ACC112 (cell line): ENCODE measurements at regions not wholly inside any gene's neighbourhood (a gene's known extent, or its start where the extent isn't known, plus 50 kb on each side); places are given as distances from the start of the nearest gene placed in this dataset.
"Not testable (repeated sequence)": the region's sequence is repeated elsewhere in the genome, so short reads cannot be mapped to it uniquely, and the experiment has no call there.

ENCODE experiments used
- H2AFZ ChIP-seq: fragments of 200-600 bp; sonication (generic); one replicate; pipeline ENCODE4 v1.6.0; 2017; ENCODE audit warnings: antibody characterized with exemption, low read length; ENCODE audit not compliant: unreplicated experiment
- H3K27ac ChIP-seq: fragments of 200-600 bp; sonication (generic); 2 replicates; pipeline ENCODE4 v1.5.1; 2014; ENCODE audit warnings: low read depth, mild to moderate bottlenecking, antibody characterized with exemption, low read length, moderate library complexity
- H3K27me3 ChIP-seq: fragments of 200-600 bp; sonication (generic); 2 replicates; pipeline ENCODE4 v1.6.1; 2014; ENCODE audit warnings: mild to moderate bottlenecking, antibody characterized with exemption, low read length, moderate library complexity, mixed read lengths; ENCODE audit not compliant: insufficient read depth
- H3K36me3 ChIP-seq: fragments of 200-600 bp; sonication (generic); 2 replicates; pipeline ENCODE4 v1.6.1; 2016; ENCODE audit warnings: mild to moderate bottlenecking, antibody characterized with exemption, low read length, moderate library complexity, mixed read lengths; ENCODE audit not compliant: insufficient read depth
- H3K4me1 ChIP-seq: fragments of 200-600 bp; sonication (generic); one replicate; pipeline ENCODE4 v1.6.1; 2016; ENCODE audit warnings: low read length, mixed read lengths; ENCODE audit not compliant: insufficient read depth, unreplicated experiment, control insufficient read depth
- H3K4me3 ChIP-seq: fragments of 200-600 bp; sonication (generic); 2 replicates; pipeline ENCODE4 v1.5.1; 2014; ENCODE audit warnings: mild to moderate bottlenecking, low read depth, low read length
- H3K79me2 ChIP-seq: fragments of 200-600 bp; sonication (generic); one replicate; pipeline ENCODE4 v1.6.0; 2016; ENCODE audit warnings: low read length; ENCODE audit not compliant: control insufficient read depth, unreplicated experiment, insufficient read depth

DNA sequence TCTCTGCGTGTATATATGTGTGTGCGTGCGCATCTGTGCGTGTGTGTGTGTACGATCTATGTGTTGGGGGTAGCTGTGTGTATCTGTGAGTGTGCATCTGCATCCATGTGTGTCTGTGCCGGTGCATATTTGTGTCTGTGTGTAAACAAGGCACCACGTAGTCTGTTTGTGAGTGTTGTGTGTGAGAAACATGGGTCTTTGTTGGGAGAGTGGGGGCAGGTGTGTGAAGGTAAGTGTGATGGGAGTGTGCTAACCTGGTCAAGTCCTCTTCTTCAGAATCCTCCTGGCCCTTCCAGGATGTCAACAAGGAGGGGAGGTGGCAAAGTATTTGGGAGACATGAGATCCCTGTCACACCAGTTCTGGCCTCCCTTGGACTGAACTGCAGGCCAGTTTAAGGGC, 87.2 kb downstream of the HIF1AN start:
- peaks cover 93% of the 10 kb centered on the region for H3K27me3 ChIP-seq

DNA sequence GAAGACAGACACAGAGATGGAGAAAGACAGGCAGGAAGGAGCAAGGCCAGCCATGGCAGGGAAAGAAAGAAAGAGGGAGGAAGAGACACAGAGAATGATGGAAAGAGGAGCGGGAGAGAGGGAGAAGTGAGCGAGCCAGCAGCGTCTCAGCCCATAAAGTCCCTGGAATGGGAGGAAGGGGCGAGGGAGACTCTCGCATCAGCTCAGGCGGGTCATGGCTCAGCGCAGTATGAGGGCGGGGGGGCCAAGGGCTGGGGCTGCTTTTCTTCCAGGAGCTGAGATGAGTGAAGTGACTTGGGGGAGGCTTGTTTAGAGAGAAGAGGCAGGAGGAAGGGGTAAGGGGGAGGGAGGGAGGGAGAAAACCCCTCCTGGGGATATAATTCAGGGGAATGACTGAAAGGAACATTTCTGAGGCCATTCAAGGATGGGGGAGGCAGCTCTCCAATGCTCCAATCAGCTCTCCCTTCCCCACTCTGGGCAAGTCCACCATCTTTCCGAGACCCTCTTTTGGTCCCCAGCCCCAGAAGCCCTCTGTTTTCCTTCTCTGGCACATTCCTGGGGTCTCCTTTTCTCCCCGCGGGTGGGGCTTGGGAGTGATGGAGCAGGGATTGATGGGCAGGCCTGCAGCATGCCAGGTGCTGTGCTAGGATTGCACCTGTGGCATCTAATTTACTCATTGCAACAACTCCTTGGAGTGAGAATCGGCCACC, 87.9 kb downstream of the HIF1AN start:
- Histone ChIP-seq H3K79me2 (no peaks in the 10 kb centered on the region), H3K27ac (no peak overlapping the region), H2AFZ (no peak overlapping the region), H3K36me3 (no peaks in the 10 kb centered on the region), H3K27me3 (peaks cover 92% of the 10 kb centered on the region), H3K4me1 (no peaks in the 10 kb centered on the region), H3K4me3 (no peak overlapping the region)

More for the DNA sequence above, 87.2 kb downstream of the HIF1AN start:
- H3K4me3 ChIP-seq = no peak overlapping the region
- no peak overlapping the region for H3K27ac ChIP-seq
- H3K36me3 ChIP-seq = no peaks in the 10 kb centered on the region
- no peak overlapping the region for H2AFZ ChIP-seq
- H3K79me2 ChIP-seq = no peaks in the 10 kb centered on the region
- no peaks in the 10 kb centered on the region for H3K4me1 ChIP-seq

DNA sequence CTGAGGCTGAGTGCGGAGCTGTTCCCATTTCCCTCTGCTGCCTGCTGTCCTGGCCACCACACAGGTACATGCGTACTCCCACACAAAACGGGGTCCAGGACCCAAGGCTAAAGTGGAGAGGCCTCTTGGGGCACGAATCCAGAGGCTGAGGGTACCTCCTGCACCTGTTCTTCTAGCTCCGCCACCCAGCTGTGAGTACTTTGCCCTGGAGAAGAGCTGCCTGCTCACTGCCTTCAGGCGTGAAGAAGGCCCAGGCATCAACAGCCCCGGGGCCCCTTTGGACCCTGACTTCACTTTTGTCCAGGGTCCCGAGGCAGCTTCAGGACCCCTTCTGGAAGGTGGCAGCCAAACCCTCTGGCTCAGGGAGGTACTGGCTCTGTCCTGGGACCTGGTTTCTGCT, 88.6 kb downstream of the HIF1AN start:
- Histone ChIP-seq H3K36me3 (no peaks in the 10 kb centered on the region), H3K79me2 (no peaks in the 10 kb centered on the region), H3K27me3 (peaks cover 89% of the 10 kb centered on the region)

DNA sequence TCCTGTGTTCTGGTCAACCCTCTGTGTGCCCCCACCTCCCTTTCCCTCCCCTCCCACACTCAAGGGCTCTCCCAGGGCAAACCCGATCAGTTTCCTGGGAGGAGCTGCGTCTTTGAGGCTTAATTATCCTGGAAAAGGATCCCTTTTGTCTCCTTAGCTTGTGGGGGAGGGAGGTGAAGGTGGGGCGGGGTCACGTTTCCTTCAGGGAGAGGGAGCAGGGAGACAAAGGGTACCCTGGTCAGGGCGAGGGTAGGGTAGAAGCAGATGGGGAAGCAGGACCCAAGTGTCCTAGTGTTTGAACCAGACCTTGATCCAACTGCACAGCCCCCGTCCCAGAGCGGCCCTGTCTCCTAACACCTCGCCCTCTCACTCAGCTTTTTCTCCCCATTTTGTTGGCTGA, 90.1 kb downstream of the HIF1AN start:
- Histone ChIP-seq H3K4me1 (no peaks in the 10 kb centered on the region), H3K27ac (no peak overlapping the region), H2AFZ (no peak overlapping the region), H3K4me3 (no peak overlapping the region), H3K36me3 (no peaks in the 10 kb centered on the region), H3K79me2 (no peaks in the 10 kb centered on the region), H3K27me3 (peaks cover 82% of the 10 kb centered on the region)

More for the DNA sequence above, 88.6 kb downstream of the HIF1AN start:
- H3K27ac ChIP-seq = no peak overlapping the region
- H3K4me3 ChIP-seq = no peak overlapping the region
- H3K4me1 ChIP-seq = no peaks in the 10 kb centered on the region
- no peak overlapping the region for H2AFZ ChIP-seq

DNA sequence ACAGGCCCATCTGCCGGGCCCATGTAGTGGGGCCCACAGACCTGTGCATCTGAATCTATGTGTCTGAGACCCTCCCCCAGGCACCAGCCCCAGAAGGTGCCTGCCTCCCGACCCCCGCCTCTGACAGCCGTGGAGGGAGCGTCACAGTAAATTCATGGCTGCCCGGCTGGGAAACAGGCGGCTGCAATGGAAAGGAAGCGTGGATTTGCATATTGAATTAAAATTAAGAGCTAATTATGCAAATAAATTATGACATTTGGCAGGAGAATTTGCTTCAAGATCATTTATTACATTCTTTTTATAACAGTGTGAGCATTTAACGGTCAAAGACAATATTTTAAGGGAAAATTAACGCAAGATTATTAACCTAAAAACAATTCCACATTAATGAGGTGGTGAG, 92.3 kb downstream of the HIF1AN start:
- H3K4me1 ChIP-seq = no peaks in the 10 kb centered on the region
- H3K79me2 ChIP-seq = no peaks in the 10 kb centered on the region
- H3K36me3 ChIP-seq = no peaks in the 10 kb centered on the region
- H2AFZ ChIP-seq = no peak overlapping the region
- H3K27me3 ChIP-seq = peaks cover 77% of the 10 kb centered on the region
- no peak overlapping the region for H3K27ac ChIP-seq
- no peak overlapping the region for H3K4me3 ChIP-seq

DNA sequence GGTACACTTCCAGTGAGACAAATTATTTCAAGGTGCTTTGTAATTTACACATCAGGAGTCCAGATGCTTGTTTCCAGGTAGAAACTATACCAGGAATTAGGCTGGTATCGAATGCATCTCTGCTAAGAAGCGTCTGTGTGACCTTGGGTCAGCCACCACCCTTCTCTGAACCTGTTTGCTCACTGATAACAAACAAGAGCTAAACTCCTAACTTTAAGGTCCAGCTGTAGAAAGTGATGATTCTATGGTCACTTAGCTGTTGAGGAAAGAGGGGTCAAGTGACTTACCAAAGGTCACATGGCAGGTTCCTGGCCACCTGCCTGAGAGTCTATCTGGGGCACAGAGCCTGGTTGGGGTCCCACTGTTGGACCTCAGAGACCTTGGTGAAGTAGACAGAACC, 95.4 kb downstream of the HIF1AN start:
- H3K27ac ChIP-seq = no peak overlapping the region
- peaks cover 59% of the 10 kb centered on the region for H3K27me3 ChIP-seq
- H3K4me1 ChIP-seq = no peaks in the 10 kb centered on the region

DNA sequence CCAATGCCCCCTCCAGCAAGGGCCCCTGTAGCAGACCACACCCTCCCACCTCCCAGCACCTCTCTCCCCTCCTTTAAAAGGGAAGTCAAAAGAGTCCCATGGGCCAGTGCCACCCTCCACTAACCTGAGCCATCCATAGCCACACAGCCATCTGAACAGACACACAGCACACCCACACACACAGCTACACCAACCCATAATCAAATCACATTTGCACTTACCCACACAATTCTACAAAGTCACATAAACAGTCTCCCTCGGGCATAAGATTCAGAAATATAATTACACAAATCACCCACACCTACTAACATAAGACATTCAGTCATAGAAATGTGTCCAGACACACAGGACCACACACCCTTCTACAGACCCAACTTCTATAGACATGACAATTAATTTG, 96.3 kb downstream of the HIF1AN start:
- no peaks in the 10 kb centered on the region for H3K79me2 ChIP-seq
- H3K27me3 ChIP-seq = peaks cover 59% of the 10 kb centered on the region
- no peak overlapping the region for H2AFZ ChIP-seq
- no peaks in the 10 kb centered on the region for H3K36me3 ChIP-seq
- H3K4me3 ChIP-seq = no peak overlapping the region
- H3K27ac ChIP-seq = no peak overlapping the region
- no peaks in the 10 kb centered on the region for H3K4me1 ChIP-seq

More for the DNA sequence above, 95.4 kb downstream of the HIF1AN start:
- Histone ChIP-seq H3K79me2 (no peaks in the 10 kb centered on the region), H3K4me3 (no peak overlapping the region), H2AFZ (no peak overlapping the region), H3K36me3 (no peaks in the 10 kb centered on the region)

DNA sequence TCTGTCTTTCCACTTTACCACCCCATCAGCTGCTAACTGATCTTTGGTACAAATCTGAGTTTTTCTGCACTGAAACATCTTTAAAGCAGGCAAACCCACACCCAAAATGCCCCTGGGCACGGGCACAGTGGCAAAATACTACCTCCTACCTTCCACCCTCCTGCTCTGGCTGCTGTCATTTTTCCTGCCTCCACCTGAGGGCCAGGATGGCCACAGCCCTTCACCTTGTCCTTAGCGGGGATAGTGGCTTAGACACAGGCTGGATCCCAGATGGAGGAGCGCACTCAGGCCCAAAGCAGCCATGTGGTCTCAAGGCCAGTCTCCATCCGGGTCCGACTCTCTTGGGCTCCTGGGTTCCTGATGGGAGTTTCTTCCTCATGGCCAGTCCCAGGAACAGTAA, 98.3 kb downstream of the HIF1AN start:
- Histone ChIP-seq H3K79me2 (no peaks in the 10 kb centered on the region), H3K27ac (no peak overlapping the region), H3K4me1 (no peaks in the 10 kb centered on the region), H3K27me3 (peaks cover 60% of the 10 kb centered on the region), H2AFZ (no peak overlapping the region), H3K4me3 (no peak overlapping the region), H3K36me3 (no peaks in the 10 kb centered on the region)

DNA sequence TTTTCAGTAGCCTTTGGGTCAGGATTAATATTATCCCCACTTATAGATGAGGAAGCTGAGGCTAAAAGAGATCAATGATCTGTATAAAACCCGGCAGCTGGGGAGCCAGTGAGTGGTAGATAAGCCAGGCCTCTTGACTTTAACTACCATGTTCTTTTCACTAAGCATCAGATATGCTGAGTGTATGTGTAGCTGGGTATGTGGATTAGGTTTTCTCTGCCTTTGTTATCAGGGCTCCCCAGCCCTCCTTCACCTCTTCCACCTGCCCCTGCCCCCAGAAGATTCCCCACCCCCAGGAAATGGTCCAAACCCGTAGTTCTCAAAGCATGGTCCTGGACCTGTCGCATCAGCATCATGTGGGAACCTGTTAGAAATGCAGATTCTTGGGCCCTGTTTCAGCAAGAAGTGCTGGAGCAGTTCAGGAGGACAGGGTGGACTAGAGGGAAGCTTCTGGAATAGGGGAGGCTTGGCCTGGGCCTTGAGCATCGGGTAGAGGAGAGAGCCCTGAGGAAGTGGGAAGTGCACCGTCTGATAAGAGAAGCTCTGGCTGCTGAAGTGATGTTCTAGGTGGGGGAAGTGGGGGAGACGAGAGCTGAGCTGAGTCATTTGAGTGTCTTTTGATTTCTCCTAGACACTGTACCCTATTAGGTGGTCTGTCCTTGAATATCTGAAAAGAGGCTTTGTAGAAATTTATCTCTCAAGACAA, 101.3 kb downstream of the HIF1AN start:
- no peaks in the 10 kb centered on the region for H3K36me3 ChIP-seq
- no peaks in the 10 kb centered on the region for H3K79me2 ChIP-seq
- no peak overlapping the region for H3K27ac ChIP-seq
- no peak overlapping the region for H2AFZ ChIP-seq
- peaks cover 67% of the 10 kb centered on the region for H3K27me3 ChIP-seq
- H3K4me1 ChIP-seq = no peaks in the 10 kb centered on the region
- no peak overlapping the region for H3K4me3 ChIP-seq

DNA sequence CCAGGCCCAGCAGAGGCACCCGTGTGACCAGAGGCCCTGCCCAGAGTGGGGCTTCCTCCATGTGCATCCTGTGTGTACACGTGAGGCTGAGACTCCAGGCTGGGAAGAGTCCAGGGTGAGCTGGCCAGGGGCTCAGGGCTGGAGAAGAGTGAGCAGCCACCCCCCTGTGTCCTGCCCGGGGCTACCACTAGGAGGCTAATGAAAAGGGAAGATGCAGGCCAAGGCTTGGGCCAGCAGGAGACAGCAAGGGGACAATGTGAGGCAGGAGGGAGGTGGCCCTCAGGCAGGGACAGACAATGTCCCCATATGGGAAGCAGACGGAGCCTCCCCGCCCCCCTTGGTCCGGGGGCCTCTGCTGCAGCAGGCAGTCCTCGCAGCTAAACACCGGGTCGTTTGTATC, 102.0 kb downstream of the HIF1AN start:
- H2AFZ ChIP-seq = no peak overlapping the region
- peaks cover 71% of the 10 kb centered on the region for H3K27me3 ChIP-seq
- H3K36me3 ChIP-seq = no peaks in the 10 kb centered on the region
- no peaks in the 10 kb centered on the region for H3K4me1 ChIP-seq
- no peak overlapping the region for H3K4me3 ChIP-seq
- no peak overlapping the region for H3K27ac ChIP-seq
- H3K79me2 ChIP-seq = no peaks in the 10 kb centered on the region

DNA sequence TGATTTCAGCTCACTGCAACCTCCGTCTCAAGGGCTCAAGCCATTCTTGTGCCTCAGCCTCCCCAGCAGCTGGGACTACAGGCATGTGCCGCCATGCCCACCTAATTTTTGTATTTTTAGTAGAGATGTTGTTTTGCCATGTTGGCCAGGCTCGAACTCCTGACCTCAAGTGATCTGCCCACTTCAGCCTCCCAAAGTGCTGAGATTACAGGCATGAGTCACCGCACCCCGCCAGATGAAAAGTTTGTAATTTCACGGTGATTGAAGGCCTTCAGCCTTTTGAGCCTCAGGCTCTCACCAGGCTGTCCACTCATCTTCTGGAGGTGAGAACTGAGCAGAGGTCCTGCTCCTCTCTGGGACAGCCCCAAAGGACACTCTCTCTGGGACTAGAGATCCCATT, 103.2 kb downstream of the HIF1AN start:
- H3K27me3 ChIP-seq = peaks cover 71% of the 10 kb centered on the region
- H3K27ac ChIP-seq, H3K36me3 ChIP-seq, H2AFZ ChIP-seq, H3K79me2 ChIP-seq, H3K4me3 ChIP-seq, H3K4me1 ChIP-seq: not testable (repeated sequence)
